ENCODE measurements at regions not wholly inside any gene's neighbourhood (a gene's known extent, or its start where the extent isn't known, plus 50 kb on each side); places are given as distances from the start of the nearest gene placed in this dataset.
A peak's percentile ranks its signal among the peaks of the same experiment; 100 is the strongest.

GRCh38 chr1:78367700-78368099 is 123.1 kb upstream of the PTGFR start:
- no peak for DNase-seq

DNA sequence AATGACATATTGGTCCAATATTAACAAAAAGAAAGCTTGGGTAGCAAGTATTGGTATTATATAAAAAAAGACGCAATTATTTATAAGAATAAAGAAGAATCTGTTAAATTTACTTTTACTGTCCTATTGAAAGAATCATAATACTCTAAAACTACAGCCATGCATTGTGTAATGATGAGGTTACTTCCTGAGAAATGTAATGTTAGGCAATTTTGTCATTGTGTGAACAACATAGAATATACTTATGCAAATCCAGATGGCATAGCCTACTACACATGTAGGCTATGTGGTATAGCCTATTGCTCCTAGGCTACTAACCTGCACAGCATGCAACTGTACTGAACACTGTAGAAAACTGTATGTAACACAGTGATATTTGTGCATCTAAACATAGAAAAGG is 121.2 kb upstream of the PTGFR start:
- no peak for DNase-seq

DNA sequence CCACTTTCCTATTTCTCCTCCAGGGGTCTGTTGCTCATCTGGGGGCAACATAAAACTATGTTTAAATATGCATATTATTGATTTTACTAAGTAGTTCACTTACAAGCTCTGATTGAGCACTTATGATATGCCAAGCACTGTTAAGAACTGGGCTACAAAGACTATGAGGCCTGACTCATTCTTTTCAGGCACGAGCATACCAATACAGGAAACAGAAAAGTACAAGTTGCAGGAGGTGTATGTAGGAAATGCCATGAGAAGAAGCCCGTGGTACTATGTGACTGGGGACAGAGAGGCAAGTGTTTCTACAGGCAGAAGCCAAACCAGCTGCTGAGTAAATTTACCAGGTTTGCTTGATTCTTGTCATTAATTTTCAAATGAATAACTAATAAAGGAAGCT is 120.4 kb upstream of the PTGFR start:
- DNase-seq, result peak; percentile 43

DNA sequence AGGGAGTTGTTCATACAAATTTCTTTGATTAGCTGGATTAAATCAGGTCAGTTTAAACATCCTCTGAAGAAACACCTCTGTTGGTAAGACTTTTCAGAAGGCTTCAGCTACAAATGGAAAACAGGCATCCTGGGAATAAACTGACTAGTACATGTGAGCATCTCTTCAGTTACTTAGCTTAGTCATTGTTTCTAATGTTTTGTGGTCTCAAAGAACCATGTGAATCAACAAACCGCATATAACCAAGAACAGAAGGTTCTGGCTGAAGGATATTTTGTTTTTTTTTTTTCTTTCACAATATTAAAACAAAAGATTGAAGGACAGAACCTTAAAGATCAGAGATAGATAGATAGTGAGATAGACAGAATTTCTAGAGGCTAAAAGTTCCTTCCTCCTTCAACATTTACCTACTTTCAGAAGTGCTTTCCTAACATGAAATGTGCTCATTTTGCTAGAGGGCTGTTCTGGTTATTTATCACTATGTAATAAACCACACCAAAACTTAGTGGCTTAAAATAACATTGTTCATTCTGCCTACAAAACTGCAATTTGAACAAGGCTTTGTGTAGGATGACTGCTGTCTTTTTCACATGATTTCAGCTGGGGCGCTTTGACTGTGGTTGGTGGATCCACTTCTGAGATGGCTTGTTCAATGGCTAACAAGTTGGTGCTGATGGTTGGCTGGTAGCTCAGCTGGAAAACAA is 119.8 kb upstream of the PTGFR start:
- DNase-seq, result peak; percentile 47

DNA sequence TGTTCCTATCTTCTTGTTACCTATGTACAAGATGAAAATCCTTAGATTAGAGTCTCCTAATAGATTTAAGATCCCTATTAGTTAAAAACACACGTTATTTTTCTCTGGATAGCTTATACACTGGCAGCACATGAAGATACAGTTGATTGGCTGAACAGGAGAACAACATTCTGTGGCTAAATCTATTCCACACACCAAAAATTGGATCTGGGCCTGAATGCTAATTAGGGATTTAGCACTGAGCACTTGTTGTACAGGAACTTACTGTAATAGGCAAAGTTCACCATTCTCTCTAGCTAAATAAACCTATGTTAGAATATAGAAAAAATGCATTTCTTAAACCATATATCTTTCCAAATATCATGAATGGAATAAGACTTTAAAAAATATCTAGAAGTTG is 117.1 kb upstream of the PTGFR start:
- no peak for DNase-seq

DNA sequence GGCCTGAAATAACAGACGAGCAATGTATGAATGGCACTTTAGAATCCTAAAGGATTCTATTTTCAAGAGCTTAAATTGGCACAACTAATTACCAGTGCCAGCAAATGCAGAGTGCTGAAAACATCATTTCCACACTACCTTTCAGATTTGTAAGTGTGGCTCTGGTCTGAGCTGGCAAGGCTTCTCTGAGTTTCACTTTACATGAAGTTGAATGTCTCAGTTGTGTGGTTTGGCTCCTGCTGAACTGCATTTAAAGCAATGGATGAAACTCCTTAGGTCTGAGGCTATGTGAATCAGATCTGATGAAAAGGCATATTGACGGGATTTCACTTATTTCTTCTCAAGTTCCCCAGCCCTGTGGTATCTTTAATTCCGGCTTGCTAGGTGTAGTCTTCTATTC is 114.8 kb upstream of the PTGFR start:
- DNase-seq, result peak; percentile 53

GRCh38 chr1:78377356-78377928 is 113.3 kb upstream of the PTGFR start:
- DNase-seq, result no peak

GRCh38 chr1:78383923-78384322 is 106.9 kb upstream of the PTGFR start:
- no peak for DNase-seq

DNA sequence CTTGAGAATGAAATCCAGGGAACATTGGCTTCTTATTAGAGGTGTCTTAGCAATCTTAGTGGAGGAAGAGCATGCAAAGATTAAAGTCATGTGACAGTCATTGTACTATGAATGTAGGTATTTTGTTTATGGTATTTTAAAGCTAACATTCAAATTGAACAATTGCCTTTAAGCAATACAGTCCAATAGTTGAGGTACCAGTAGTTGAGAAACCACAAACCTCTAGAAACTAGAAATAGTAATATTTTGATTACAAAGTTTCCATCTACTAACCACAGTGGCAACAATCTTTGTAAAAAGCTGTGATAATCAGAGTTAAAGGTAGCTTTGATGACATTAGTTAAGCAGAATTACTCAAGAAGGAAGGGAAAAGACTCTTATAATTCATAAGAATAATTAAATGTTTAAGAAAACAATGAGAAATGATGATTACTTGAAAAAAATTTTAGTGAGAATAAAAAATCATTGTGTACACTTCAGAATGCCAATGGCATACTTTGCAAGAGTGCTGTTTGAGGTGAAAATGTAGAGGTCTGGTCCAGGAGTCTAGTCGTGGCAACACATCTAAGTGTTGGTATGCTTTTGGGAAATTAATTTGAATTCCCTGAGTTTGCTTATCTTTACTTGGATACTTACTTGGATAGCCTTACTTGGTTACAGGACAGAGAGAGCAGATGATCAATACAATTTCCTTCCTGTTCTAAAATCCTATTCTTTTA is 104.9 kb upstream of the PTGFR start:
- DNase-seq, result no peak

GRCh38 chr1:78387201-78387600 is 103.6 kb upstream of the PTGFR start:
- DNase-seq, result no peak

DNA sequence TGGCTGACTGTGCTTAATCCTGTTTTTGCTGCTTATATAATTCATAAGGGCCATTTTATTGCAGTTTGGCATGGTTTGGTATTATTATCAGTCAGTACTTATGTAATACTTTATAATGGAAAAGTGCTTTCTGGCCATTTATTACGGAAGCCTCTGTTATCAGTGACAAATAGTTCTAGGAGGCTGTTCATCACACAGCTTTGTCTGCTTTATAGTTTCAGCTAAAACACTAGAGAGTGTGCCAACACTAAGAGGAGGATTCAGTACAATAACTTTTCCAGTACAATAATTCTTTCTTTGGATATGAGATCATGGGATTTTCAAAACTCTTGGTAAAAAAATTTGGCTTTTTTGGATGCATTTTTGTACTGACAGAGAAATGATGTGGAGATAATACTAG is 102.9 kb upstream of the PTGFR start:
- DNase-seq, result peak; percentile 39

DNA sequence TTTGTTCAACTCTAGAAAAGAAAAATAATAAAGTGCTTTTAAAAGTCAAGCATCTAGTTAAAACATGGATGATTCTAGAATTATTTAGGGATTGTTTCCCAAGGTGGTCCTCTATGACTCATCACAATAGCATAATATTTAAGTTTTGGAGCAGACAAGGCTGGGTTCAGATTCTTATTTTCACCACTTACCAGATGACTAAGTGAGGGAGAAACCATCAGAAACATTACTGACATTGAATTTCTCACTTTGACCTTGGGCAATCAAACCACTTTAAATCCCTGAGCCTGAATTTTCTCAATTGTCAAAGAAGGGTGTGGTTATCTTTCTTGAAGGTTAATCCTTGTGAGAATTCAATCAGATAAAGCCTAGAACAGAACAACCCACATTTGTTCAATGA is 102.5 kb upstream of the PTGFR start:
- DNase-seq, result peak; percentile 33

DNA sequence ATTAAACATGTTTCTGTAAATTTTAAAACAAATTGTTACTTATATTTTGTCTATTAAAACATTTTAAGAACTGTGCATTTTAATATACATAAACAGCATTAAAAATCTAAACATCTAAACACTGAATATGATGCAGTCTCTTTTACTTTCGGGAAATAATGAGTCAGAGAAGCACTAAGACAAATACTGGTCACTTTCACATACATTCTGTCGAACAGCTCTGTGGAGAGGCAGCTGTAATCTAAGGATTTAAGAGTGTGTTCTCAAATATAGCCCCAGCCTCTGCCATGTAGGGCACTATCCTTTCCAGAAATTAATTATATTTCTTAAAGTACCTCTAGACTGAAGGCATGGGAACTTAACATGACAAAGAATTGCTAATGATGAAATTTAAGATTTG is 89.6 kb upstream of the PTGFR start:
- DNase-seq, result no peak

- DNase-seq, result peak; percentile 90
These were observed 82.6 kb upstream of the PTGFR start for GRCh38 chr1:78408192-78408591.

GRCh38 chr1:78408810-78409209 is 82.0 kb upstream of the PTGFR start:
- DNase-seq, result peak; percentile 74

- DNase-seq, result no peak
These were observed 80.1 kb upstream of the PTGFR start for GRCh38 chr1:78410643-78411042.

GRCh38 chr1:78411707-78412106 is 79.1 kb upstream of the PTGFR start:
- no peak for DNase-seq

GRCh38 chr1:78415165-78415564 is 75.6 kb upstream of the PTGFR start:
- no peak for DNase-seq

GRCh38 chr1:78419309-78419708 is 71.5 kb upstream of the PTGFR start:
- peak; percentile 87 for DNase-seq

GRCh38 chr1:78420181-78420580 is 70.6 kb upstream of the PTGFR start:
- DNase-seq, result peak; percentile 51

DNA sequence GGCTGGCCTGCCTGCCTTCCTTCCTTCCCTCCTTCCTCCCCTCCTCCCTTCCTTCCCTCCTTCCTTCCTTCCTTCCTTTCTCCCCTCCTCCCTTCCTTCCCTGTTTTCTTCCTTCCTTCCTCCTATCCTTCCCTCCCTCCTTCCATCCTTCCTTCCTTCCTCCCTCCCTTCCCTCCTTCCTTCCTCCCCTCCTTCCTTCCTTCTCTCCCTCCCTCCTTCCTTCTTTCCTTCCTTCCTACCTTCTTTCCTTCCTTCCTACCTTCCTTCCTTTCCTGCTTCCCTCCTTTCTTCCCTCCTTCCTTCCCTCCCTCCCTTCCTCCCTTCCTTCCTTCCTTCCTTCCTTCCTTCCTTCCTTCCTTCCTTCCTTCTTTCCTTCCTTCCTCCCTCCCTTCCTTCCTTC is 70.1 kb upstream of the PTGFR start:
- no peak for DNase-seq

- no peak for DNase-seq
These were observed 66.1 kb upstream of the PTGFR start for GRCh38 chr1:78424720-78425119.

DNA sequence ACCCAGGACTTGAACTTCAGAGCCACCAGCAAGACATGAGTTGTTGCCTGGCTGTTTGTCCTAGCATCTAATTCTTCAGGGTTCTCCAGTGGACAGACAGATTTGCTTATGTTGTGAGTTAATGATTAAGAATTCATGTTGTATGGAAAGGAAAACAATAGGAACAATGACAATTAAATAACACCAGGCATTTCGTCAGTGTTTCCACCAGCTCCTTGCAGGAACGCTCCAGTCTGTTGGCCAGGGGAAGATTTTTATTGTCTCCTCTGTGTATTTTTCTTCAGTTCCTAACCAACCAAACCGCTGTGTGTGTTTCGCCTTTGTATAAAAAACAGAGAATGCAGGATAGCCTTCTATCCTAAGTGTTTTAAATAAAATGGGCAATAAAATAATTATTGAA is 64.4 kb upstream of the PTGFR start:
- DNase-seq, result no peak

DNA sequence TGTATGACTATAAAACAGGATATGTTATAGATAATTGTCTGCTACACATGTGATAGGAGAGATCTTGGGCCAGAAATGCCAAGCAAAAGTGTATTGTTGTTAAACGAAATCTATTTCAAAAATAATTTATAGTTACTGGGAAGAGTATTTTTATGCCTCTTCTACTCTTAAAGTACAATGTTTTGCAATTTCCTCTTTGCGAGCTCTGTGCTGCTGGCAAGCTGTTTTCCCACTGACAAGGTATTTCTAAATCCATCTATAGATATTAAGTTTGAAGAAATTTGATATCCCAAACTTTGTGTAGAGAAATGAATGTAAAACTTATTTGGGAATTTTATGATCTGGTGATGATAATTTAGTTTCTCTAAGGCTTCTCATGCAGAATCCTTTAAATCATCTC is 63.3 kb upstream of the PTGFR start:
- DNase-seq, result no peak

DNA sequence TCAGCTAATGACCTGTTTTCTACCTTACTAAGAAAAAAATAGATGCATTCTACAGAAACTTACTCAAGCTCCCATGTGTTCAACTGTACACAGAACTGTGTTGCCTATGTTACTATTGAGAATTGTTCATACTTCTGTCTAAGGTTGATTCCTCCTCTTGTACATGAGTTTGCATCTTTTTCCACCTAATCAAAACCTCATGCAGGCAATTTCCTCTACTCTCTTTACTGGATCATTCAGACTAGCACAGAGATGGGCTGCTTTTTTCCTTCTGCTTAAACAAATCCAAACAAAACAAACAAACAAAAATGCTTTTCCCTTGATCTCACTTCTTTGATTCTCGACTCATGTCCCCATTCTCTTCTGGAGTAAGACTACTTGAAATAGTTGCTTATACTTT is 58.8 kb upstream of the PTGFR start:
- no peak for DNase-seq

Measured in fibroblast of upper back skin (primary cell).